ENCODE measurements at regions not wholly inside any gene's neighbourhood (a gene's known extent, or its start where the extent isn't known, plus 50 kb on each side); places are given as distances from the start of the nearest gene placed in this dataset.

GRCh38 chr19:29448046-29448445, 77.7 kb upstream of the VSTM2B start:
- Mint-ChIP-seq H3K4me1 (no peaks in the 10 kb centered on the region), H3K9me3 (peaks cover 6% of the 10 kb centered on the region), H3K36me3 (ENCODE audit: low read depth) (no peaks in the 10 kb centered on the region), H3K27me3 (ENCODE audit: low read depth, poor library complexity) (peaks cover 26% of the 10 kb centered on the region), H3K4me3 (no peak overlapping the region), H3K27ac (no peak overlapping the region)
- no peak for DNase-seq
- TF ChIP-seq, protein P1, sequence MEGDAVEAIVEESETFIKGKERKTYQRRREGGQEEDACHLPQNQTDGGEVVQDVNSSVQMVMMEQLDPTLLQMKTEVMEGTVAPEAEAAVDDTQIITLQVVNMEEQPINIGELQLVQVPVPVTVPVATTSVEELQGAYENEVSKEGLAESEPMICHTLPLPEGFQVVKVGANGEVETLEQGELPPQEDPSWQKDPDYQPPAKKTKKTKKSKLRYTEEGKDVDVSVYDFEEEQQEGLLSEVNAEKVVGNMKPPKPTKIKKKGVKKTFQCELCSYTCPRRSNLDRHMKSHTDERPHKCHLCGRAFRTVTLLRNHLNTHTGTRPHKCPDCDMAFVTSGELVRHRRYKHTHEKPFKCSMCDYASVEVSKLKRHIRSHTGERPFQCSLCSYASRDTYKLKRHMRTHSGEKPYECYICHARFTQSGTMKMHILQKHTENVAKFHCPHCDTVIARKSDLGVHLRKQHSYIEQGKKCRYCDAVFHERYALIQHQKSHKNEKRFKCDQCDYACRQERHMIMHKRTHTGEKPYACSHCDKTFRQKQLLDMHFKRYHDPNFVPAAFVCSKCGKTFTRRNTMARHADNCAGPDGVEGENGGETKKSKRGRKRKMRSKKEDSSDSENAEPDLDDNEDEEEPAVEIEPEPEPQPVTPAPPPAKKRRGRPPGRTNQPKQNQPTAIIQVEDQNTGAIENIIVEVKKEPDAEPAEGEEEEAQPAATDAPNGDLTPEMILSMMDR (IDR thresholded peaks at IDR 0.05), result no peak

GRCh38 chr19:29449371-29449770, 76.4 kb upstream of the VSTM2B start:
- no peaks in the 10 kb centered on the region for H3K4me1 Mint-ChIP-seq
- H3K4me3 Mint-ChIP-seq, result no peak overlapping the region
- TF ChIP-seq, protein P1 (IDR thresholded peaks at IDR 0.05), result no peak
- H3K36me3 Mint-ChIP-seq (ENCODE audit: low read depth), result no peaks in the 10 kb centered on the region
- no peak for DNase-seq
- peaks cover 4% of the 10 kb centered on the region for H3K9me3 Mint-ChIP-seq
- no peak overlapping the region for H3K27ac Mint-ChIP-seq
- H3K27me3 Mint-ChIP-seq (ENCODE audit: low read depth, poor library complexity), result peaks cover 27% of the 10 kb centered on the region

DNA sequence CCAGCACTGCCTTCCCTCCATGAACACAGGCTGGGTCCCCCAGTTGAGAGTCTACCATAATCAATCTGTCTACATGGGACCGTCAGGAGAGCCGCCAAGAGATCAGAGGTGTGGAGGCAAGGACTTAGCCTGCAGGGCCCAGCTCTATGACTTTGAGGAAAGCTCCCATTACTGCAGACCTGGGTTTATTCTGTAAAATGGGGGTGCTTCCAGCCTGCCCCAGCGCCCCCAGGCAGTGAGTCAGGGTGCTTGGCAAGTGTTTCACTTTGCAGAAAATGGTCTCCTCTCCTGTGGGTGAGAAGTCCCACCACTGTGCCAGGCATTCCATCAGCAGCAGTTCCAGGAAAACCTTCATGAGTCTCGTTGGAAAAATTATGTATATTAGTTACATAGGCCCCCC, 75.5 kb upstream of the VSTM2B start:
- TF ChIP-seq, protein P1 (IDR thresholded peaks at IDR 0.05), result no peak
- no peaks in the 10 kb centered on the region for H3K4me1 Mint-ChIP-seq
- H3K27ac Mint-ChIP-seq, result no peak overlapping the region
- no peak for DNase-seq
- no peaks in the 10 kb centered on the region for H3K36me3 Mint-ChIP-seq (ENCODE audit: low read depth)
- peaks cover 25% of the 10 kb centered on the region for H3K27me3 Mint-ChIP-seq (ENCODE audit: low read depth, poor library complexity)
- no peak overlapping the region for H3K4me3 Mint-ChIP-seq
- H3K9me3 Mint-ChIP-seq, result no peaks in the 10 kb centered on the region

- no peak for DNase-seq
- Mint-ChIP-seq H3K4me1 (no peaks in the 10 kb centered on the region), H3K36me3 (ENCODE audit: low read depth) (no peaks in the 10 kb centered on the region), H3K4me3 (no peak overlapping the region), H3K9me3 (no peaks in the 10 kb centered on the region), H3K27ac (no peak overlapping the region), H3K27me3 (ENCODE audit: low read depth, poor library complexity) (peaks cover 27% of the 10 kb centered on the region)
- TF ChIP-seq, protein P1 (IDR thresholded peaks at IDR 0.05), result no peak
These were observed 75.0 kb upstream of the VSTM2B start for GRCh38 chr19:29450812-29451211.

- no peak for DNase-seq
- Mint-ChIP-seq H3K4me3 (no peak overlapping the region), H3K4me1 (no peaks in the 10 kb centered on the region), H3K9me3 (peaks cover 25% of the 10 kb centered on the region), H3K27me3 (ENCODE audit: low read depth, poor library complexity) (peaks cover 36% of the 10 kb centered on the region), H3K36me3 (ENCODE audit: low read depth) (peaks cover 6% of the 10 kb centered on the region), H3K27ac (no peak overlapping the region)
- TF ChIP-seq, protein P1 (IDR thresholded peaks at IDR 0.05), result no peak
These were observed 71.7 kb upstream of the VSTM2B start for GRCh38 chr19:29454109-29454508.

DNA sequence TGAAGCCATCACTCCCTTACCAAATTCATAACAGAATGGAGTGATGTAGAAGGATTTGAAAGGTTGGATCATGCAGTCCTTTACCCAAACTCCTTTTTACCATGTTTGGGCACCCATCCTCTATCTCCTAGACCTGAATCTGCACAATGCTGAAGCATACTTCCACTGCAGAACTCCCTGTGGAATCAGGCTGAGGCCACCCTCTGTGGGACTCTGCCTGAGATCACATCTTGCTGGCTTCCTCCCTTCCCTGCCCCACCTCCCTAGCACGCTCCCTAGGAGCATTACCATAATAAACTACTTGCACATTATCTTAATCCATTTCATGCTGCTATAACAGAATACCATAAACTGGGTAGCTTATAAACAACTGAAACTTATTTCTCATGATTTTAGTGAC, 68.4 kb upstream of the VSTM2B start:
- no peak for DNase-seq
- TF ChIP-seq, protein P1 (IDR thresholded peaks at IDR 0.05), result no peak
- no peaks in the 10 kb centered on the region for H3K4me1 Mint-ChIP-seq

More for the DNA sequence above, 68.4 kb upstream of the VSTM2B start:
- Mint-ChIP-seq H3K4me3 (no peak overlapping the region), H3K9me3 (peaks cover 25% of the 10 kb centered on the region), H3K27ac (no peak overlapping the region), H3K36me3 (ENCODE audit: low read depth) (peaks cover 6% of the 10 kb centered on the region), H3K27me3 (ENCODE audit: low read depth, poor library complexity) (peaks cover 26% of the 10 kb centered on the region)

All from nephron progenitor cell (in vitro differentiated cells).